ENCODE measurements at regions not wholly inside any gene's neighbourhood (a gene's known extent, or its start where the extent isn't known, plus 50 kb on each side); places are given as distances from the start of the nearest gene placed in this dataset.

GRCh38 chr13:100836711-100837110, 162.1 kb upstream of the TMTC4 start:
- Mint-ChIP-seq H3K27me3 (ENCODE audit: low read depth) (no peaks in the 10 kb centered on the region), H3K36me3 (ENCODE audit: low read depth) (no peaks in the 10 kb centered on the region), H3K4me3 (no peak overlapping the region), H3K27ac (ENCODE audit: unreplicated experiment) (no peak overlapping the region), H3K9me3 (peaks cover 4% of the 10 kb centered on the region), H3K4me1 (peaks cover 9% of the 10 kb centered on the region)
- no peak for TF ChIP-seq CTCF (conservative IDR thresholded peaks at IDR 0.05)
- no peak for DNase-seq (ENCODE audit: low read depth, low spot score)

DNA sequence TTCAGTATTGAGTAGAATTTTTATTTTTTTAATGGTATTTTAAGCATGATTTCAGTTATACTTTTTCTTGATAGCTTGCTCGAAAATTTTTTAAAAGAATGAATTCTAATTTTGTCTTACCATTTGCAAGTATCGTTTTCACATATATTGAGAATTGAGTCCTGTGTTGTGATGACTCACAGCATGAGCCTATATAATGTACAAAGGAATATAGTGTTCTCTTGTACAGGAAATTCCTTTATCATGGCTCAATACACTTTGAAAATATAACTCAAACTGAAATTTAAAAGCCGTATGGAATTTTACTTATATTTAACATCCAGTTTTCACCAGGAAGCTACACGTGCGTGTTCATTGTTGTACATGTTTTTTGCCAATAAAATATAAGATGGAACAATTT, 161.1 kb upstream of the TMTC4 start:
- H3K9me3 Mint-ChIP-seq: peaks cover 4% of the 10 kb centered on the region
- no peak for DNase-seq (ENCODE audit: low read depth, low spot score)
- H3K36me3 Mint-ChIP-seq (ENCODE audit: low read depth): no peaks in the 10 kb centered on the region
- H3K27ac Mint-ChIP-seq (ENCODE audit: unreplicated experiment): no peak overlapping the region
- no peak for TF ChIP-seq CTCF (conservative IDR thresholded peaks at IDR 0.05)
- H3K27me3 Mint-ChIP-seq (ENCODE audit: low read depth): no peaks in the 10 kb centered on the region
- peaks cover 9% of the 10 kb centered on the region for H3K4me1 Mint-ChIP-seq
- no peak overlapping the region for H3K4me3 Mint-ChIP-seq

- Mint-ChIP-seq H3K4me1 (peaks cover 9% of the 10 kb centered on the region), H3K27ac (ENCODE audit: unreplicated experiment) (no peak overlapping the region), H3K9me3 (peaks cover 4% of the 10 kb centered on the region), H3K4me3 (no peak overlapping the region), H3K36me3 (ENCODE audit: low read depth) (no peaks in the 10 kb centered on the region), H3K27me3 (ENCODE audit: low read depth) (no peaks in the 10 kb centered on the region)
- DNase-seq (ENCODE audit: low read depth, low spot score): no peak
- no peak for TF ChIP-seq CTCF (conservative IDR thresholded peaks at IDR 0.05)
These were observed 158.8 kb upstream of the TMTC4 start for GRCh38 chr13:100833427-100833826.

- Mint-ChIP-seq H3K27ac (ENCODE audit: unreplicated experiment) (no peak overlapping the region), H3K27me3 (ENCODE audit: low read depth) (no peaks in the 10 kb centered on the region), H3K4me1 (peaks cover 17% of the 10 kb centered on the region), H3K36me3 (ENCODE audit: low read depth) (no peaks in the 10 kb centered on the region), H3K4me3 (no peak overlapping the region), H3K9me3 (peaks cover 4% of the 10 kb centered on the region)
- no peak for DNase-seq (ENCODE audit: low read depth, low spot score)
- TF ChIP-seq CTCF (conservative IDR thresholded peaks at IDR 0.05): peak; percentile 49
These were observed 153.6 kb upstream of the TMTC4 start for GRCh38 chr13:100828226-100828625.

DNA sequence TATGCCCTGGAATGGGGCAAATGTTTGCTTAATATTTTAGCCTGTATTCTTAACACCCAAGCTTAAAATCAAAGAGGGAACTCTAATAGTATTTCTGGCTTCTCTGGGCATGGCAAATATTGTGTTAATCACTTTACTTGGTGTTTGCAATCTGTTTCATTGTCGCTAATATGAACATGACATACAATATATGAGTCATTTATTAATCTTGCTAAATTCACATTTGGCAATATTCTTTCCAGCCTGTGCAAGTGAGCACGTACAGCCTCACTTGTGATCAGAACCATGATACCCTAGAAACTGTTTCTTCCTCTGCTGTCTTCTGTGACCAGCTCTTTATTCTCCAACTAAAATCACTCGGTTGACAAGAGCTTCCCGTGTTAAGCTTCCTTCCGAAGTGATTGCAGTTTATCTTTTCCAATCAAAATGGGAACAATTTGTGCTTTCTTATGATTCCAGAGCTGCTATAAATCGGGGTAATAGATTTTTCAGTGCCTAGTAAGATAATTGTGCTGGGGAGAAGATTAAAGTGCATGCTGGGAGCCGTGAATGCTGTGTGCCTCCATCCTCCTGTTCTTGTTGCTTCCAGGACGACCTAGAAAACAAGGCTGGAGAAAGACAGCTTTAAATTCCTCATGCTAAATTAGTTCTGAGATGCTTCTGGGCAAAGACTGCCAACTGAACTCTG, 153.0 kb upstream of the TMTC4 start:
- Mint-ChIP-seq H3K27me3 (ENCODE audit: low read depth) (no peaks in the 10 kb centered on the region), H3K4me1 (peaks cover 17% of the 10 kb centered on the region), H3K4me3 (no peak overlapping the region), H3K36me3 (ENCODE audit: low read depth) (no peaks in the 10 kb centered on the region), H3K9me3 (peaks cover 4% of the 10 kb centered on the region), H3K27ac (ENCODE audit: unreplicated experiment) (no peak overlapping the region)
- TF ChIP-seq CTCF (conservative IDR thresholded peaks at IDR 0.05): no peak
- no peak for DNase-seq (ENCODE audit: low read depth, low spot score)

Data from neural crest cell (in vitro differentiated cells).